Medulla oblongata (tissue), 1 donor: ENCODE measurements at regions not wholly inside any gene's neighbourhood (a gene's known extent, or its start where the extent isn't known, plus 50 kb on each side); places are given as distances from the start of the nearest gene placed in this dataset.

Experiments
- DNase-seq: peaks from one replicate; pipeline ENCODE4 v3.0.0-alpha.2; 2015; ENCODE audit errors: extremely low spot score

GRCh38 chr1:229031061-229031460, 239.8 kb upstream of the RAB4A start:
- no peak for DNase-seq

DNA sequence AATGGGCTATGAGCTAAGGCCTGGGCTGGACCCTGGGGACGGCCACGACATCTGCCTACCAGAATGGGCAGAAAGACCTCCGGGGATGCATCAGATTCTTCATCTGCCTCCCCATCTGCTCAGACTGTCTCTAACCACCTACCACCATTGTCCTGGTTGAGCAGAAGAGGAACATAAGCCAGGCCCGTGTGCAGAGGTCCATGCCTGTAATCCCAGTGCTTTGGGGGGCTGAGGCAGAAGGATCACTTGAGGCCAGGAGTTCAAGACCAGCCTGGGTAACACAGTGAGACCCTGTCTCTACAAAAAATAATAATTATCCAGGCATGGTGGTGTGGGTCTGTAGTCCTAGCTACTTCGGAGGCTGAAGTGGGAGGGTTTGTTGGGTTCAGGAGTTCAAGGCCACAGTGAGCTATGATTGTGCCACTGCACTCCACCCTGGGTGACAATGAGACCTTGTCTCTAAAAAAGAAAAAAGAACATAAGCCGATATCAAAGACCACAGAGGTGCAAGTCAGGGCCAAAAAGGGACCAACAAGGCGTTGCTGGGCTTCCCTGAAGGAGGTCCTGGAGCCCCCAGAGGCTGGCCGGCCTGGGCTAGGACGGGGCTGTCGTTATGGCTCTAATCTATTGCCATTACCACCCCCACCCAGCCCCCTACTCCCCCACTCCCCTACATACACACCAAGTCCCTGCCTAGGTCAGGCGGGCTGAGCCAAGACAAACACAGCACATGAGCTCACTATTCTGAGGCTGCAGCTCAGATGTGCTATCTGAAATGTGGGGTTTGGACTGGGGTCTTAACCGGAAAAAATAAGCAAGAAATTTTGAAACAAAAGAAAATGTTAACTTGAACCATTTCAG, 239.2 kb upstream of the RAB4A start:
- DNase-seq = no peak

GRCh38 chr1:229032375-229032774, 238.5 kb upstream of the RAB4A start:
- DNase-seq = no peak

GRCh38 chr1:229033480-229033879, 237.4 kb upstream of the RAB4A start:
- no peak for DNase-seq

DNA sequence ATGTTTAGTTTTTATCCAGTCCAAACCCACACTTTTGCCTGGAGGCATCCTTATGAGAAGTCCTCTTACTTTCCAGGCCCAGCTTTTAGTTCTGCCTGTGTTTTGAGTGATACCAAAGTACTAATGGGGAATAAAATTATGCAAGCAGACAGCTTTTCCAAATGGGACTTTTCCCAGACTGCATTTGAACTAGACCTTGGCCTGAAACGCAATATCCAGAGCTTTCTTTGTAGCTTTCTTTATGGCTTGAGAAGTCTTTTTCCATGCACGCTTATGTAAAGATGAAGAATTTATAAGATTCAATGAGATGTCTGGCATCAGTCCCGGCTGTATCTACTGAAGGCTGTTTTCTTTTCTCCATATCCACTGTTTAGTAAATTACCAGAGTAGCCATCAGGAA, 236.6 kb upstream of the RAB4A start:
- no peak for DNase-seq

DNA sequence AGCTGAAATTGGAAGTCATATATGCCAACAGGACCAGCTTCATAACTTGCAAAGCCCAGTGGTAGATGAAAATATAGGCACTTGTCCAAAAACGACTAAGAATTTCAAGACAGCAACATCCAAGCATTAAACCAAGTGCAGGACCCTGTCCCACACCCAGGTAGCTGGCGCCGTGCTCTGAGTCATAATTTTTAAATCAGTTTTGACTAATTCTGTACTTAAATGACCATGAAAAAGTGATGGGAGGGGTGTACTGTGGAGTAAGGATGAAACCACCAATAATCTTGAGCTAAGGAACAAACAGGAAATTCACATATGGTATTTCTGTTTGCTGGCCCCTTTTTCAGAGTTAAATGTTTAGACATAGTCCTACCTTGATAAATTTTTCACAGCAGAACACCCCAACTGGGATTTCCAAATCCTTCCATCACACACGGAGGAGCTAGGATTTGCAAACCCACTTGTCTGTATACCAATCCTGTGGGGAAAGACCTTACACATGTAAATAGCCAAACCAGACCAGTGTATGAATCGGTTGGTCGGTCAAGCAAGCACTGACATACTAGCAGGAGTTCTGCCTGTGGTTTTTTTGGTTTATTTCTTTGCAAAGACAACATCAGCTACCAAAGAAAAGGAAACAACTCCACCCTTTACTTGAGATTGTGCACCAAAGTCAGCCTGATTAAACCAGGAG, 235.7 kb upstream of the RAB4A start:
- DNase-seq = no peak

- DNase-seq = no peak
These were observed 235.2 kb upstream of the RAB4A start for GRCh38 chr1:229035748-229036082.

DNA sequence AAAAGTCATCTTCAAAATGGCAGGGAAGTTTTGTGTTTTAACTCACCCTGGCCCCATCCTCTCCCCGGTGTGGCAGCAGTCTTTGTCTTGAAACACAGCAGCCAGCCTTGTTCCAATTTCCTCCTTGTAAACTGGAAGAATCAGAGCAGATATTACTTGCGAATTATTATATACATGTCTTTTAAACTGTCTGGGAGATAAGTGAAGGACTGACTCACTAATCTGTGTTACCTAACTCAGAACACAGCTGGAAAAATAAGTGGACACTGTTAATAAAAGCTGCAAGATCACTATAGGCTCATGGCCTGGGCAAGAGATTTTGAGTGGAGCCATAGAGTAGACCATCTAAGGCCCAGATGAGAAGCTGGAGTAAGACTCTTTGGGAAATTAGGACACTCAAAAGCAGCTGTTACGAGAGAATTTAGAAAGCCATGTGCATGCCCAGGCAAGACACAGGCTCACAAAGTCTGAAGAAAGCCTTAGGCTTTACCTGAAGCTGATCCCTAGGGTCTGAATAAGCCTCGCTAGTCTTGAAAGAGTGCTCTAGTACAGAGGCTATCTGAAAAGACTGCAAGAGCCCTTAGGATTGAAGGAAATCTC, 233.0 kb upstream of the RAB4A start:
- DNase-seq = no peak

- DNase-seq = no peak
These were observed 230.1 kb upstream of the RAB4A start for GRCh38 chr1:229040630-229041358.

DNA sequence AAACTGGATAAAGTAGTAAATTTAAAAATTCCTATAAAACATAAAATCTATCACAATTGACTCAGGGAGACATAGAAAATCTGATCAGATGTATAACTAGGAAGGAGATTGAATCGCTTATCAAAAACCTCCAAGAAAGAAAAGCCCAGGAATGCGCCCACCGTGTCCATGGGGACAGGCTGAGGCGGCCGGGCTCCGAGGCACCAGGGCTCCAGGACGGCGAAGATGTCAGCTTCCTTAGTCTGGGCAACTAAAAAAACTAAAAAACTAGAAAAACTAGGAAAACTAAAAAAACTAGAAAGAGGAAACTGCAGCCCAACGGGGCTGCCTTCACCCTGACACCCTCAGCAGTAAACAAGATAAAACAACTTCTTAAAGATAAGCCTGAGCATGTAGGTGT, 229.0 kb upstream of the RAB4A start:
- no peak for DNase-seq

DNA sequence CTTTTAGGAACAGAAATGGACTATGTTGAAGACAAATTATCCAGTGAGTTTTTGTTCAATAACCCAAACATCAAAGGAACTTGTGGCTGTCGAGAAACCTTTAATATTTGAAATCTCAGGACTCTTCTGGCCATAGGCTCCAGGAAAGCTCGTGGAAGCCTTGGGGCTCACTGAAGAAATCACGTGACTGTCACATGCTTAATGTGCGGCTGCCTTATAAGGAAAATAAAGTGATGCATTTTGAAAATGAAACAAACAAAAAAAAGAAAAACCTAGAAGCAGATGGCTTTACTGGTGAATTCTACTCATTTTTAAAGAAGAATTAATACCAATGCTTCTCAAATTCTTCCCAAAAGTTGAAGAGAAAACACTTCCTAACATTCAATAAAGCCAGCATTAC, 228.4 kb upstream of the RAB4A start:
- DNase-seq = no peak

DNA sequence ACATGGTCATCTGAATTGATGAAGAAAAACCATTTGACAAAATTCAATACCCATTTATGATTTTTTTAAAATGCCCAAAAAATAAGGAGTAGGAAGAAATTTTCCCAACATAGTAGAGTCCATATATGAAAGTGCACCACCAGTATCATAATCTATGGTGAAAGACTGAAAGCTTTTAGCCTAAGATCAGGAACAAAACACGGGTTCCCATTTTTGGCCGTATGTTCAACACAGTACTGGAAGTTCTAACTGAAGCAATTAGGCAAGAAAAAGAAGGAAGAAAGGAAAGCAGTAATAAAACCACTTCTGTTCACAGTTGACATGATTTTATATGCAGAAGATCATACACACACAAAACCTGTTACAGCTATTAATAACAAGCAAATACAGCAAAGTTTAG, 227.8 kb upstream of the RAB4A start:
- DNase-seq = no peak

GRCh38 chr1:229046251-229046853, 224.6 kb upstream of the RAB4A start:
- no peak for DNase-seq

DNA sequence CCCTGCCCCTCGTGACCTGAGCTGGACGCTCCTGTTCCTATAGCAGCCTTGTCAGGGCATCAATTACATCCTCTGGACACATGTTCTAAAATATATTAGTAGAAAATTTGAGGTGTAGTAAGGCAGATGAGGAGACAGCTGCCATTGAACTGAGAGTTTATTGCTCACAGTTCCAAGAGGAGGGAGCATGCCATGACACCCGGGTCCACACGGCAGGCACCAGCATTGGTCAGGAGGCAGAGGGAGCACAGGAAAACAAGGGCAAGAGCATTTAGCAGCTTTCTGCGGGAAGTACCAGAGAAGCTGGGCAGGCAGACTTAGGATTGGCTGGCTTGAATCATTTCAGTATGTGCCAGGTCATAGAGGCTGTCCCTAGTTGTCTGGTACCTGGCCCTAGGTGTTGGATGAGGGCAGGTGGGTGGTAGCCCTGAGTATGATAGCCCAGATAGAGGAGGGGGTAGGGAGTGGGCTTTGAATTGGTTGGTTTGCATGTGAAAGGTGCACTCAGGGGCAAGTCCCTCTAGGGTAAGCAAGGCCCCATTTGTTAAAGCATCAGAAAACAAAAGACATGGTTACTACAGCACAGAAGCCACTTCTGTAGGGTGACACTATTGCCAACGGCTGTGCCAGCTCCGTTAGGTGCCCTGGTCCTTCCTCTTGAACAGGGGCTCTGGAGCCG, 223.6 kb upstream of the RAB4A start:
- DNase-seq = no peak

DNA sequence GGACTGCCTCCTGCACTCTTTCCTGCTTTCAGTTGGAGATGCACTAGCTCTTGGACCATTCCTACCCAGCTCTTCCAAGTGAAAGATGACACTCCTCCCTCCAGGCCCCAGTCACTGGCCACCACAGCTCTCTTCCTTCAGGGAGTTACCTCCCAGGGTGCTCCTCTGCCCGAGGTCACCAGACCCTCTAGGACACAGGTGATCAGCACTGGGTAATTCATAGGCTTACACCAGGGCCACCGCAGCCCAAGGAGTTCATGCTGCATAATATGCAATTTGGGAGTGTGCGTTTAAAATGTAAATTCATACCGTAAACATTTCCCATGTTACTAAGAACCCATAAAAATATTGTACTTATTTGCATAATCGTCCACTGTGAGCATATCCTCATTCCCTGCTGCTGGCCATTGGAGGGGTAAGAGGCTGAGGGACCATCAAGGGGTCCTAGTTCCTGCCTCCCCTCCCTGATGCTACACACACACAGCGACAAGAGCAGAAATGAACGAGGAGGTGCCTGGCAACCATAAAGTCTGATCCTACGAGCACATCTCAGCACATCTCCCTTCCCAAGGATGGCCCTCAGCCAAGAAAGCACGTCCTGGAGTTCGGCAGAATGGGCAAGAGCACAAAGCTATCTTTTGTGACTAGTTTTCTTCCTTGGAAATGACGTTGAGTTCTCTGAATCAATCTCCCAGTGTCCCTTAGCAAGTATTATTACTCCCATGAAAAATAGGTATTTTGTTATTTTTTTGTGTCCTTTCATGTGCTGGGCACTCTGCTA, 222.9 kb upstream of the RAB4A start:
- DNase-seq = no peak

DNA sequence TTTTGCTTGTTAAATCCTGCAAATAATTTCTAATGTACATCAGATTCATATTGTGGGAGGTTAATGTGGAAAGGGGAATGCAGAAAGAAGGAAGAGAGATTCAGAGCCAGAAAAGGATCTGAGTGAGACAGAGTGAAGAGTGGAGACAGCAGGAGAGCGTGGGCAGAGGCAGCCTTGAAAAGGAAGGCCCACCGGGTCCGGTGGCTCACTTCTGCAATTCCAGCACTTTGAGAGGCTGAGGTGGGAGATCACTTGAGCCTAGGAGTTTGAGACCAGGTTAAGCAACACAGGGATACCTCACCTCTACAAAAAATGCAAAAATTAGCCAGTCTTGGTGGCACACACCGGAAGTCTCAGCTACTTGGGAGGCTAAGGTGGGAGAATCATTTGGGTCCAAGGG, 222.0 kb upstream of the RAB4A start:
- no peak for DNase-seq

DNA sequence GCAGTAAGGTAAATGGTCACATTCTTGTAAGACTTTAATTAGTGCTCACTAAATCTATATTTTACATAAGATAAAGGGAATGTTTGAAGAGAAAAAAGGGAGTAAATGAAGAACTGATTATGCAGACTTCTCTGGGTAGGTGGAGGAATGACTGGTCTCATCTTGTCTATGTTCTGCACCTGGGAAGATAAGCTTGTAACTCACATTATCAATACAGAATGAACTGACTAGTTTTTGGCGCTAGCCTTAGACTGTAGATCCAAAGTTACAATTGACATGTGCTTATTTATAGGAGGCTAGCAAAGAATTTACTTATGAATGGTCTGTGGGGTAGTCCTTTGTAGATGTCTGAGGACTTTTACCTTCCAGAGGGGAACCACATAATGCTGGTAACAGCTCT, 214.9 kb upstream of the RAB4A start:
- DNase-seq = no peak

DNA sequence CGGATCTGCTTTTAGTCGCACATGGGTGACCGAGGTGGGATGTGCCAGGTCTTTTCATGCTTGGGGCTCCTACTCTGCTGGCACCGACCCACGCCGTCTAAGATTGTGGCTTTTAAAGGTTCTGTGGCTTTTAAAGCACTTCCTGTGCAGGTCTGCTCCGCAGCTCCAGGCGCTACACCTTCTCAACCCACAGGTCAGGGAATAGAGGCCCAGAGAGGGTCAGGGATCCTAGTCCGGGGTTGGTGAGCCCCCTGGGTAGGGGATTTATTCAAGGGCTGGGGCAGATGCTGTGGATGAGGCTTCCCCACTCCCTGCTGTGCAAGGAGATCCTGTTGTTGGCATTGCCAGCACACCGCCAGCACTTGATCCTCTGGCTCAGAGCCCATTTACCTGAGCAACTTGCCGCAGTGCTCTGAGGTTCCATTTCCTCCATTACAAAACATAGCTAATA, 212.8 kb upstream of the RAB4A start:
- no peak for DNase-seq

DNA sequence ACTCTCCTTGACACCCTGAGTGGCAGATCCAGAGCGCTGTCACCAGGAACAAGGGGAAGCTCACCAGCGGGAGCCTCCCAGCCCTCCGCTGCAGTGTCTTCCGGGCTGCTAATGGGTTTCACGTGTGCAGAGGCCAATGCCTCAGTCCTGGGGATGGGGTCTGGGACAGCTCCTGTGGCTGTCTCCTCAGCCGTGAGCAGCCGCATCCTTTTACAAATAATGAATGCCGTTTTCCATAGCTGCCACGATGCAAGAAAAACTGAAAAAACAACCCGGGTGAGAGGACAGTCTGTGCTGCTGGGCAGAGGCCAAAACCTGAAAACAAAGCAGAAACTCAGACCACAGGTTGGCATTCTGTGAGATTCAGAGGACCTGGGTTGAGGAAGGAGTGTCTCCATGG, 212.2 kb upstream of the RAB4A start:
- peak; percentile 57 for DNase-seq
